GM23338 (cell line): ENCODE measurements at regions not wholly inside any gene's neighbourhood (a gene's known extent, or its start where the extent isn't known, plus 50 kb on each side); places are given as distances from the start of the nearest gene placed in this dataset.

Experiments
- ATAC-seq: fragments of 200-7000 bp; cut with Tn5 transposase; 3 replicates; pipeline ENCODE4 v1.9.1; 2020
- DNase-seq: peaks from one replicate; pipeline ENCODE4 v3.0.0-alpha.2; 2015; ENCODE audit warnings: low spot score
- H2AFZ ChIP-seq: fragments of 200-600 bp; sonication (generic); 2 replicates; pipeline ENCODE4 v1.8.0; 2016; ENCODE audit warnings: antibody characterized with exemption, mild to moderate bottlenecking, moderate library complexity
- H3F3A ChIP-seq: fragments of 200-600 bp; sonication (generic); replicated peaks from 2 replicates; pipeline ENCODE4 v1.8.0; 2017; ENCODE audit warnings: antibody characterized with exemption, mixed run types, low read depth
- H3K27ac ChIP-seq: fragments of 200-600 bp; sonication (generic); 2 replicates; pipeline ENCODE4 v1.6.1; 2016; ENCODE audit warnings: low read depth
- H3K27me3 ChIP-seq: fragments of 200-600 bp; sonication (generic); 2 replicates; pipeline ENCODE4 v1.8.0; 2016; ENCODE audit warnings: mild to moderate bottlenecking, mixed run types, moderate library complexity; ENCODE audit not compliant: insufficient read depth
- H3K36me3 ChIP-seq: fragments of 200-600 bp; sonication (generic); 2 replicates; pipeline ENCODE4 v1.8.0; 2016; ENCODE audit warnings: mild to moderate bottlenecking; ENCODE audit not compliant: insufficient read depth
- H3K4me1 ChIP-seq: fragments of 200-600 bp; sonication (generic); 2 replicates; pipeline ENCODE4 v1.8.0; 2016; ENCODE audit warnings: mild to moderate bottlenecking, moderate library complexity; ENCODE audit not compliant: insufficient read depth
- H3K4me2 ChIP-seq: fragments of 200-600 bp; sonication (generic); 2 replicates; pipeline ENCODE4 v1.7.1; 2017; ENCODE audit warnings: mixed run types
- H3K4me3 ChIP-seq: fragments of 200-600 bp; sonication (generic); 2 replicates; pipeline ENCODE4 v1.6.1; 2016; ENCODE audit warnings: mixed run types
- H3K79me2 ChIP-seq: fragments of 200-600 bp; sonication (generic); replicated peaks from 2 replicates; pipeline ENCODE4 v1.8.0; 2017; ENCODE audit warnings: mild to moderate bottlenecking; ENCODE audit not compliant: insufficient read depth
- H3K9me2 ChIP-seq: fragments of 200-600 bp; sonication (generic); 2 replicates; pipeline ENCODE4 v1.8.0; 2017; ENCODE audit not compliant: insufficient read depth
- H4K20me1 ChIP-seq: fragments of 200-600 bp; sonication (generic); replicated peaks from 2 replicates; pipeline ENCODE4 v1.8.0; 2017; ENCODE audit warnings: mild to moderate bottlenecking; ENCODE audit not compliant: insufficient read depth
- H3K27ac Mint-ChIP-seq: 2 replicates; pipeline ENCODE4 v1.8.0; 2020; ENCODE audit warnings: inconsistent platforms, mild to moderate bottlenecking, moderate library complexity, mixed read lengths
- H3K27me3 Mint-ChIP-seq: 3 replicates; pipeline ENCODE4 v1.8.0; 2022; ENCODE audit warnings: low read depth, mild to moderate bottlenecking, moderate library complexity, mixed read lengths, inconsistent platforms; ENCODE audit not compliant: insufficient read depth, poor library complexity
- H3K36me3 Mint-ChIP-seq: 3 replicates; pipeline ENCODE4 v1.8.0; 2021; ENCODE audit warnings: low read depth, mild to moderate bottlenecking, inconsistent platforms, moderate library complexity, mixed read lengths
- H3K4me1 Mint-ChIP-seq: 3 replicates; pipeline ENCODE4 v1.8.0; 2020; ENCODE audit warnings: mild to moderate bottlenecking, inconsistent platforms, mixed read lengths
- H3K4me3 Mint-ChIP-seq: 3 replicates; pipeline ENCODE4 v1.8.0; 2021; ENCODE audit warnings: moderate library complexity, mild to moderate bottlenecking, inconsistent platforms, mixed read lengths
- H3K9me3 Mint-ChIP-seq: 3 replicates; pipeline ENCODE4 v1.8.0; 2020; ENCODE audit warnings: moderate library complexity, mild to moderate bottlenecking, inconsistent platforms, mixed read lengths
- CREB1 ChIP-seq: fragments of 250-450 bp; sonication (Bioruptor Pico); IDR thresholded peaks from 2 replicates; pipeline ENCODE4 v1.5.0; 2020; ENCODE audit warnings: low read depth, mild to moderate bottlenecking, moderate library complexity
- CTCF ChIP-seq, 2 experiments: fragments of 200-600 bp in 1 of 2; sonication (generic) in 1 of 2; conservative IDR thresholded peaks; 2 replicates each; pipeline versions ENCODE4 v1.5.1 to v1.6.1; 2016 to 2017; ENCODE audit warnings: antibody characterized with exemption in 2 of 2, low read depth in 2 of 2, mild to moderate bottlenecking in 2 of 2, moderate library complexity in 1 of 2
- EZH2 ChIP-seq: fragments of 200-600 bp; sonication (generic); IDR thresholded peaks from one replicate; pipeline ENCODE4 v1.8.0; 2017; ENCODE audit warnings: antibody characterized with exemption, mild to moderate bottlenecking, low read depth; ENCODE audit not compliant: unreplicated experiment
- EZH2phosphoT487 ChIP-seq: fragments of 200-600 bp; sonication (generic); IDR thresholded peaks from one replicate; pipeline ENCODE4 v1.8.1; 2018; ENCODE audit warnings: antibody characterized with exemption; ENCODE audit not compliant: unreplicated experiment
- POLR2AphosphoS5 ChIP-seq: IDR thresholded peaks from 2 replicates; pipeline ENCODE4 v1.6.1; 2016; ENCODE audit warnings: antibody characterized with exemption, low read depth
- ZNF114 ChIP-seq: fragments of 250-450 bp; sonication (Bioruptor Pico); IDR thresholded peaks from 2 replicates; pipeline ENCODE4 v1.5.0; 2020; ENCODE audit warnings: mild to moderate bottlenecking, moderate library complexity
- TF ChIP-seq, protein P1 (sequence below): IDR thresholded peaks from one replicate; pipeline ENCODE4 v1.6.1; 2018; ENCODE audit warnings: antibody characterized with exemption; ENCODE audit not compliant: unreplicated experiment

- H3K36me3 ChIP-seq = no peaks in the 10 kb centered on the region
- no peaks in the 10 kb centered on the region for H3K27me3 Mint-ChIP-seq
- H3K79me2 ChIP-seq = no peaks in the 10 kb centered on the region
- H3K27me3 ChIP-seq = no peaks in the 10 kb centered on the region
- no peaks in the 10 kb centered on the region for H3K9me3 Mint-ChIP-seq
- no peak overlapping the region for H3K27ac ChIP-seq
- no peaks in the 10 kb centered on the region for H3K9me2 ChIP-seq
- DNase-seq = peak; percentile 49
- no peak overlapping the region for H3K27ac Mint-ChIP-seq
- no peaks in the 10 kb centered on the region for H3K36me3 Mint-ChIP-seq
- peak; percentile 78 for ATAC-seq
- no peaks in the 10 kb centered on the region for H3K4me1 Mint-ChIP-seq
- no peak overlapping the region for H3K4me3 ChIP-seq
- no peaks in the 10 kb centered on the region for H3F3A ChIP-seq
- TF ChIP-seq EZH2phosphoT487 = no peak
- peak; percentile 33 to 54; a peak in 2 of 4 replicates for TF ChIP-seq CTCF (conservative IDR thresholded peaks at IDR 0.05; ENCODE audit: low read depth in 2 of 2)
- no peak for TF ChIP-seq CREB1 (CRISPR knock-in tag)
- H4K20me1 ChIP-seq = no peaks in the 10 kb centered on the region
- H2AFZ ChIP-seq = no peak overlapping the region; the same call in 1 of the 2 replicates
- no peak overlapping the region for H3K4me2 ChIP-seq
- H3K4me3 Mint-ChIP-seq = no peak overlapping the region
- H3K4me1 ChIP-seq = no peaks in the 10 kb centered on the region
Observed at GRCh38 chr1:99171184-99171813, 93.0 kb upstream of the PLPPR4 start.

DNA sequence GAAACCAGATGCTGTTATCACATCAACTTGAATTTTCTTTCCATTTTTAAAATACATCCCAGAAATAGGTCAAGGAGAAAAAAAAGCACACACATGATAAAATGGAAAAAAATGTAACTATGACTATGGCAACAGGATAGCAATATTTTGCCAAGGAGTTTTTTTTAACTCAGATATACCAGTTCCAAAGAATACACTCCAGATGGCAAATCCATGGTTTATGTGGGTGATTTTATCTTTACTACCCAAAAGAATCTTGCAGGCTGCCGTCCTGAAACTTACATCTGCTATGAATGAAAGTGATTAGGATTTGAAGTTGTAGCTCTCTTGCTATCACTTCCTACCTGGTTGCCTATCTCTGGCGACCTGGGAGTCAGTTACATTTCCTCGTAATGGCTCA lies 91.0 kb upstream of the PLPPR4 start:
- ATAC-seq = no peak
- Mint-ChIP-seq H3K9me3 (no peaks in the 10 kb centered on the region), H3K36me3 (no peaks in the 10 kb centered on the region), H3K27me3 (no peaks in the 10 kb centered on the region), H3K27ac (no peak overlapping the region), H3K4me3 (no peak overlapping the region), H3K4me1 (no peaks in the 10 kb centered on the region)
- H3K79me2 ChIP-seq = no peaks in the 10 kb centered on the region
- no peak for DNase-seq
- no peaks in the 10 kb centered on the region for H4K20me1 ChIP-seq
- H3K36me3 ChIP-seq = no peaks in the 10 kb centered on the region
- no peaks in the 10 kb centered on the region for H3K27me3 ChIP-seq
- no peaks in the 10 kb centered on the region for H3K4me1 ChIP-seq
- no peaks in the 10 kb centered on the region for H3K9me2 ChIP-seq
- no peak overlapping the region for H3K27ac ChIP-seq
- no peaks in the 10 kb centered on the region for H3F3A ChIP-seq
- no peak overlapping the region for H3K4me3 ChIP-seq
- H2AFZ ChIP-seq = peak overlapping the region; percentile 8; the same call in 1 of the 2 replicates
- H3K4me2 ChIP-seq = no peak overlapping the region
- TF ChIP-seq ZNF114 (no peak), CTCF (conservative IDR thresholded peaks at IDR 0.05; ENCODE audit: low read depth in 2 of 2) (no peak), EZH2phosphoT487 (no peak), POLR2AphosphoS5 (no peak), EZH2 (no peak)
- TF ChIP-seq, protein P1, sequence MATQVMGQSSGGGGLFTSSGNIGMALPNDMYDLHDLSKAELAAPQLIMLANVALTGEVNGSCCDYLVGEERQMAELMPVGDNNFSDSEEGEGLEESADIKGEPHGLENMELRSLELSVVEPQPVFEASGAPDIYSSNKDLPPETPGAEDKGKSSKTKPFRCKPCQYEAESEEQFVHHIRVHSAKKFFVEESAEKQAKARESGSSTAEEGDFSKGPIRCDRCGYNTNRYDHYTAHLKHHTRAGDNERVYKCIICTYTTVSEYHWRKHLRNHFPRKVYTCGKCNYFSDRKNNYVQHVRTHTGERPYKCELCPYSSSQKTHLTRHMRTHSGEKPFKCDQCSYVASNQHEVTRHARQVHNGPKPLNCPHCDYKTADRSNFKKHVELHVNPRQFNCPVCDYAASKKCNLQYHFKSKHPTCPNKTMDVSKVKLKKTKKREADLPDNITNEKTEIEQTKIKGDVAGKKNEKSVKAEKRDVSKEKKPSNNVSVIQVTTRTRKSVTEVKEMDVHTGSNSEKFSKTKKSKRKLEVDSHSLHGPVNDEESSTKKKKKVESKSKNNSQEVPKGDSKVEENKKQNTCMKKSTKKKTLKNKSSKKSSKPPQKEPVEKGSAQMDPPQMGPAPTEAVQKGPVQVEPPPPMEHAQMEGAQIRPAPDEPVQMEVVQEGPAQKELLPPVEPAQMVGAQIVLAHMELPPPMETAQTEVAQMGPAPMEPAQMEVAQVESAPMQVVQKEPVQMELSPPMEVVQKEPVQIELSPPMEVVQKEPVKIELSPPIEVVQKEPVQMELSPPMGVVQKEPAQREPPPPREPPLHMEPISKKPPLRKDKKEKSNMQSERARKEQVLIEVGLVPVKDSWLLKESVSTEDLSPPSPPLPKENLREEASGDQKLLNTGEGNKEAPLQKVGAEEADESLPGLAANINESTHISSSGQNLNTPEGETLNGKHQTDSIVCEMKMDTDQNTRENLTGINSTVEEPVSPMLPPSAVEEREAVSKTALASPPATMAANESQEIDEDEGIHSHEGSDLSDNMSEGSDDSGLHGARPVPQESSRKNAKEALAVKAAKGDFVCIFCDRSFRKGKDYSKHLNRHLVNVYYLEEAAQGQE = no peak
